GM10266 (cell line): ENCODE measurements at regions not wholly inside any gene's neighbourhood (a gene's known extent, or its start where the extent isn't known, plus 50 kb on each side); places are given as distances from the start of the nearest gene placed in this dataset.

Experiments
- DNase-seq: peaks from one replicate; pipeline ENCODE4 v3.0.0; 2012; ENCODE audit errors: extremely low spot score
- TF ChIP-seq, protein P1 (sequence below): IDR thresholded peaks from 2 replicates; pipeline ENCODE4 v1.5.1; 2012; ENCODE audit warnings: mild to moderate bottlenecking, low read depth; ENCODE audit not compliant: control insufficient read depth, insufficient read depth; ENCODE audit errors: missing control alignments

GRCh38 chr2:217749008-217749407 lies 253.8 kb downstream of the TNS1 start:
- TF ChIP-seq, protein P1, sequence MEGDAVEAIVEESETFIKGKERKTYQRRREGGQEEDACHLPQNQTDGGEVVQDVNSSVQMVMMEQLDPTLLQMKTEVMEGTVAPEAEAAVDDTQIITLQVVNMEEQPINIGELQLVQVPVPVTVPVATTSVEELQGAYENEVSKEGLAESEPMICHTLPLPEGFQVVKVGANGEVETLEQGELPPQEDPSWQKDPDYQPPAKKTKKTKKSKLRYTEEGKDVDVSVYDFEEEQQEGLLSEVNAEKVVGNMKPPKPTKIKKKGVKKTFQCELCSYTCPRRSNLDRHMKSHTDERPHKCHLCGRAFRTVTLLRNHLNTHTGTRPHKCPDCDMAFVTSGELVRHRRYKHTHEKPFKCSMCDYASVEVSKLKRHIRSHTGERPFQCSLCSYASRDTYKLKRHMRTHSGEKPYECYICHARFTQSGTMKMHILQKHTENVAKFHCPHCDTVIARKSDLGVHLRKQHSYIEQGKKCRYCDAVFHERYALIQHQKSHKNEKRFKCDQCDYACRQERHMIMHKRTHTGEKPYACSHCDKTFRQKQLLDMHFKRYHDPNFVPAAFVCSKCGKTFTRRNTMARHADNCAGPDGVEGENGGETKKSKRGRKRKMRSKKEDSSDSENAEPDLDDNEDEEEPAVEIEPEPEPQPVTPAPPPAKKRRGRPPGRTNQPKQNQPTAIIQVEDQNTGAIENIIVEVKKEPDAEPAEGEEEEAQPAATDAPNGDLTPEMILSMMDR = no peak
- no peak for DNase-seq

DNA sequence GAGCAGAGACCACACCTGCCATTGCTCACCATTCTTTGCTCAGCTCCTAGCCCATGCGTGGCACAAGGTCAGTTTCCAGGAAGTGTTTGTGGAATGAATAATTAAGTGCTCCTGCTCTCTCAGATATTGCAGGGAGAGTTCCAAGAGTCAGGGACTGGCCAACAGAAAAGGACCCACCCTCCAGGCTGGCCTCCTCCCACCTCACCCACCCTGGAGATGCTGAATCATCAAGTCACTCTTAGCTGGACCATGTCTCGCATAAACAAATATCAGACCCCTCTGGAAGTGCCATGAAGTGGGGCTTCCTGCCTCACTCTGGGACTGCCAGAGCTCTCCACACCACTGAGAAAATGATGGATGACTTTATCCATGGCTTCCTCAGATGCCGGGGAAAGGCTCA lies 256.0 kb downstream of the TNS1 start:
- DNase-seq = no peak
- TF ChIP-seq, protein P1 = no peak

DNA sequence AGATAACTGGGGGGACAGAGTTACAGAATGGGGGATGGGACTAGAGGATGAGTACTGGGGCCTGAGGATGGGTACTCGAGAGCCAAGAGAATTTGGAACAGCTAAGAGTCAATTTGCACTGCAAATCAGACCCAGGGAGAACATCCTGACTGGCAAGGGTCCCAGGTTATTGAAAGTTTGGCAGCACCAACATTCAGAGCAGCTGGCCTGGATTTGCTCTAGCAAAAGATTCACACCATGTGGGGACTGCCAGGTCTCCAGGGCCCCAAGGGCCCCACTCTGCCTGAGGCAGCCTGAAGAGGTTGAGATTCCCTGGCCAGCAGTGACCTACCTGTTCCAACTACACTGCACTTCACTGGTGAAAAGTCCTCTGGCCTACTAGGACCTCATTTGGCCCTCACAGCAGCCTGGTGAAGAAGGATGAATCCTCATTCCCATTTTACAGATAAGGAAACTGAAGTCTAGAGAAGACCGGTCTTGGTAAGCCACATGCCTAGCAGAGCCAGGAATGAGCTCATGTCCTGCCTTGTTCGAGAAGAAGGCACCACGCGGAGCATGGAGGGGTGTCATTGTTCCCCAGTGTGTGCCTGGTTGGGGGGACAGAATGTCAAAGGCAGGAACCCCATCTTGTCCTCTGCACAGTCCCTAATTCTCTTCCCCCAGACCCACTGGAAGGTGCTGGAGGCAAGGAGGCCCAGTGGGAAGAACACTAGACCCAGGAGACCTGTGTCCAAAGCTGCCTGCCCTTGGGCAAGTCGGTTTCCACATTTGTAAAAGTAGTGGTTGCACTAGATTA lies 258.6 kb downstream of the TNS1 start:
- DNase-seq = no peak
- TF ChIP-seq, protein P1 = no peak

DNA sequence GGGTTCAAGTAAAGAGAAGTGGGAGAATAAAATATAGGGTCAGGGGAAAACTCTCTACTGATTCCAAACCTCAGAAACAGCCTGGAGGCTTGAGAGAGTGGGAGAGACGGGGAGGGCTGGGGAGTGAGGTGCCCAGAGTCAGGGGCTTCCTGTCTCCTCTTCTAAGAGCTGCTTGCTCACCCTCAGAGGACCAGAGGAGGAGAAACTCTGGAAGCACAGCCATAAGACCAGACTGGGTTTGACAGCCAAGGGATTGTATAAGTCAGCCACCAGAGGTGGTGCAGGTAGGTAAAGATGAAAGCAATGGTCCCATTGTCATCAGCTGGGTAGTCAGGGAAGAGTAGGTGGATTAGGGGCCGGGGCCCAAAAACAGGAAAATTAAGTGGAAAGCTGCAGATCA lies 259.4 kb downstream of the TNS1 start:
- DNase-seq = no peak
- TF ChIP-seq, protein P1 = no peak

- TF ChIP-seq, protein P1 = no peak
- DNase-seq = no peak
Observed at GRCh38 chr2:217742841-217743240, 260.0 kb downstream of the TNS1 start.

GRCh38 chr2:217742276-217742675 lies 260.5 kb downstream of the TNS1 start:
- TF ChIP-seq, protein P1 = no peak
- no peak for DNase-seq

DNA sequence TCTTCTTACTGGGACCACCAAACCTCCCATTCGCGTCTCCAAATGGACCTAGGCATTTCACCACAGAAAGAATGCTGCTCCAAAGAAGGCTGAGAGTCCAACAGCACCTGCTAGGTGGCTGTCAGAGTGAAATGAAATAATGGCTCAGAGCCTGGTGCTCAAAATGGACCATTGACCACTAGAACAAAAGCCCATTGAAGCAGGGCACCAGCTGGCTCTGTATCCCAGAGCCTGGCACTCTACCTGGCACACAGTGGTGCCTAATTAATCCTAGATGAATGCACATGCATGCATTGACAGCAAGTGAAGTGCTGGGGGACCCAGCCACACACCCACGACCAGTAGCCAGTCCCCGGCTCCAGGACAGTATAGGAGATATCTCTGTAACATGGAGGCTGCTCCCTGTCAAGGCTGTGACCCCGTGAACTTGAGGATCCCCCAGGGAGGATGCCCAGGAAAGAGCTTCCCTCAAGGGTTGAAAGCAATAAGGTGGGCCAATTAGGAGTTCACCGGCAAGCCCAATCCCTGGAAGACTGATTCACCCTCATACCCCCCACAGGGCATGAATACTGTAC lies 261.3 kb downstream of the TNS1 start:
- DNase-seq = no peak
- TF ChIP-seq, protein P1 = no peak
